K562 (cell line): ENCODE measurements at regions not wholly inside any gene's neighbourhood (a gene's known extent, or its start where the extent isn't known, plus 50 kb on each side); places are given as distances from the start of the nearest gene placed in this dataset.

Experiments used
- ATAC-seq: fragments of 200-7000 bp; cut with Tn5 transposase; 3 replicates; pipeline ENCODE4 v1.9.1; 2020; ENCODE audit warnings: moderate library complexity
- BruUV-seq: library from RNA; stranded (reverse); fragments of 400-500 nt; replicated peaks from 2 replicates; lab custom pipeline; 2021; lab: Mats Ljungman, UMichigan
- CTCF ChIA-PET: fragments of 300-600 bp; formaldehyde crosslinking; extraction: SDS; loops from one replicate; lab custom pipeline; 2021; ENCODE audit warnings: low intra/inter-chr PET ratio; lab: Yijun Ruan, JAX
- POLR2A ChIA-PET: fragments of 300-600, 350-650 bp; sonication (Branson Sonifier 250); formaldehyde crosslinking; extraction: SDS; loops from one replicate; lab custom pipeline; 2021; ENCODE audit warnings: antibody characterized with exemption, inconsistent platforms; lab: Yijun Ruan, JAX
- DNase-seq, 4 experiments: peaks; one replicate each; pipeline versions ENCODE4 v3.0.0 to v3.0.0-alpha.2; 2011 to 2018; ENCODE audit warnings: low spot score in 3 of 4, mixed read lengths in 3 of 4; ENCODE audit errors: extremely low read depth in 1 of 4
- FAIRE-seq: peaks from 2 replicates; lab custom pipeline; 2011; peaks lifted over from hg19 to GRCh38; lab: Jason Lieb, UNC
- H2AFZ ChIP-seq: 2 replicates; pipeline ENCODE4 v1.6.0; 2011; ENCODE audit warnings: low read depth, low read length, control low read depth, inconsistent platforms
- H3K27ac ChIP-seq: fragments of 200-600 bp; 3 replicates; pipeline ENCODE4 v1.8.0; 2011; ENCODE audit warnings: low read depth, mild to moderate bottlenecking, control low read depth, inconsistent platforms, low read length, moderate library complexity, mixed read lengths; ENCODE audit errors: extremely low read depth
- H3K27me3 ChIP-seq, 2 experiments: fragments of 300-600 bp in 1 of 2; 2 replicates in 1 of 2; 3 replicates in 1 of 2; pipeline versions ENCODE4 v1.6.0 to v1.8.0; 2011; ENCODE audit warnings: inconsistent platforms in 2 of 2, low read length in 2 of 2, mild to moderate bottlenecking in 1 of 2, mixed read lengths in 1 of 2, moderate library complexity in 1 of 2; ENCODE audit not compliant: control insufficient read depth in 2 of 2, insufficient read depth in 2 of 2
- H3K36me3 ChIP-seq: fragments of 300-600 bp; 3 replicates; pipeline ENCODE4 v1.8.0; 2011; ENCODE audit warnings: mild to moderate bottlenecking, low read length, inconsistent platforms; ENCODE audit not compliant: control insufficient read depth, insufficient read depth
- H3K4me1 ChIP-seq, 2 experiments: fragments of 200-600 bp in 1 of 2; replicated peaks in 1 of 2; 2 replicates in 1 of 2; 3 replicates in 1 of 2; pipeline versions ENCODE4 v1.5.1 to v1.8.0; 2011; ENCODE audit warnings: inconsistent platforms in 2 of 2, low read length in 2 of 2, mild to moderate bottlenecking in 1 of 2, mixed read lengths in 1 of 2, moderate library complexity in 1 of 2; ENCODE audit not compliant: control insufficient read depth in 2 of 2, insufficient read depth in 2 of 2
- H3K4me2 ChIP-seq: 2 replicates; pipeline ENCODE4 v1.6.1; 2011; ENCODE audit warnings: low read length, control low read depth, inconsistent platforms, mixed read lengths; ENCODE audit not compliant: insufficient read depth
- H3K4me3 ChIP-seq: fragments of 200-600 bp; sonication (generic), shearing (Covaris generic); 2 replicates; pipeline ENCODE4 v1.5.1; 2016; ENCODE audit warnings: control low read depth, inconsistent platforms
- H3K79me2 ChIP-seq: fragments of 200-600 bp; 3 replicates; pipeline ENCODE4 v1.8.0; 2011; ENCODE audit warnings: low read length, inconsistent platforms; ENCODE audit not compliant: control insufficient read depth, insufficient read depth
- H3K9ac ChIP-seq, 2 experiments: 2 replicates each; pipeline versions ENCODE4 v1.6.0 to v1.6.1; 2011; ENCODE audit warnings: low read depth in 2 of 2, low read length in 2 of 2, control low read depth in 1 of 2, inconsistent platforms in 1 of 2, mild to moderate bottlenecking in 1 of 2, mixed read lengths in 1 of 2; ENCODE audit not compliant: insufficient read depth in 1 of 2
- H3K9me1 ChIP-seq: one replicate; pipeline ENCODE4 v1.6.0; 2011; ENCODE audit warnings: inconsistent platforms, mild to moderate bottlenecking, low read length, moderate library complexity; ENCODE audit not compliant: control insufficient read depth, insufficient read depth
- H3K9me3 ChIP-seq: replicated peaks from 2 replicates; pipeline ENCODE4 v1.5.1; 2011; ENCODE audit warnings: low read depth, low read length, inconsistent platforms; ENCODE audit not compliant: control insufficient read depth, insufficient read depth
- H4K20me1 ChIP-seq: replicated peaks from 2 replicates; pipeline ENCODE4 v1.6.1; 2011; ENCODE audit warnings: low read length, inconsistent platforms, mixed read lengths; ENCODE audit not compliant: control insufficient read depth, insufficient read depth
- CREB3L1 ChIP-seq: fragments of 450-650 bp; IDR thresholded peaks from 2 replicates; pipeline ENCODE4 v1.6.1; 2014; ENCODE audit warnings: low read depth, mild to moderate bottlenecking, moderate library complexity, borderline replicate concordance
- HINFP ChIP-seq: fragments of 450-650 bp; conservative IDR thresholded peaks from 2 replicates; pipeline ENCODE4 v1.6.1; 2016; ENCODE audit warnings: missing genetic modification characterization, low read depth, mild to moderate bottlenecking, control low read depth, missing compliant biosample characterization
- KAT2B ChIP-seq: IDR thresholded peaks from one replicate; pipeline ENCODE4 v1.6.1; 2012; ENCODE audit warnings: low read depth, mild to moderate bottlenecking, control low read depth, inconsistent platforms, low read length, moderate library complexity
- KAT8 ChIP-seq: fragments of 450-650 bp; IDR thresholded peaks from 2 replicates; pipeline ENCODE4 v1.6.1; 2016; ENCODE audit warnings: low read depth, mild to moderate bottlenecking
- PHB ChIP-seq: fragments of 250-450 bp; sonication (Bioruptor Pico); IDR thresholded peaks from 2 replicates; pipeline ENCODE4 v1.5.0; 2021
- ZBTB40 ChIP-seq, 2 experiments: fragments of 450-650 bp in 1 of 2; sonication (generic) in 1 of 2; formaldehyde crosslinking in 1 of 2; IDR thresholded peaks; 2 replicates each; pipeline versions ENCODE4 v1.7.1 to v1.9.0; 2016 to 2022; ENCODE audit warnings: inconsistent platforms in 1 of 2, mild to moderate bottlenecking in 1 of 2, missing genetic modification reagents in 1 of 2
- ZNF586 ChIP-seq: fragments of 450-650 bp; formaldehyde crosslinking; conservative IDR thresholded peaks from 2 replicates; pipeline ENCODE4 v1.4.0; 2020; ENCODE audit warnings: mild to moderate bottlenecking, moderate library complexity
- ZNF695 ChIP-seq: fragments of 450-650 bp; formaldehyde crosslinking; IDR thresholded peaks from 2 replicates; pipeline ENCODE4 v1.4.0; 2020; ENCODE audit warnings: mild to moderate bottlenecking, moderate library complexity
- WGBS: fragments of 100-300 bp; shearing (Covaris generic); methylation state at CpG from one replicate; pipeline ENCODE4 v1.1.6; 2016; ENCODE audit warnings: low coverage, mixed read lengths; ENCODE audit not compliant: insufficient coverage; ENCODE audit errors: missing lambda C conversion rate; 5-methylcytosine and 5-hydroxymethylcytosine counted together
- in situ Hi-C: fragments of 300-500 bp; cut with MboI; formaldehyde crosslinking; loops from 4 replicates; pipeline ENCODE4 v1.15.0; 2018; ENCODE audit warnings: inconsistent platforms, mixed read lengths
- intact Hi-C: fragments of 100-400 bp; cut with micrococcal nuclease; formaldehyde crosslinking; loops from 2 replicates; pipeline ENCODE4 v1.14.2; 2022

GRCh38 chr4:27921231-27921630, 1060.6 kb downstream of the STIM2 start:
- H3K27ac ChIP-seq: no peak overlapping the region
- no peaks in the 10 kb centered on the region for H3K9me3 ChIP-seq
- no peaks in the 10 kb centered on the region for H4K20me1 ChIP-seq
- in situ Hi-C loops: no loop called here
- no peak for ATAC-seq
- H3K79me2 ChIP-seq: no peaks in the 10 kb centered on the region
- no peak for DNase-seq
- H3K27me3 ChIP-seq: no peaks in the 10 kb centered on the region
- no peaks in the 10 kb centered on the region for H3K4me1 ChIP-seq
- no peak overlapping the region for H3K9ac ChIP-seq
- no peaks in the 10 kb centered on the region for H3K36me3 ChIP-seq
- no peaks in the 10 kb centered on the region for H3K9me1 ChIP-seq
- POLR2A ChIA-PET: no interaction called here
- no TSS peak for BruUV-seq
- CTCF ChIA-PET: no interaction called here
- WGBS: 0% methylated on average over 4 of the region's 4 CpGs
- FAIRE-seq: no peak
- H3K4me3 ChIP-seq: no peak overlapping the region
- intact Hi-C loops: no loop called here
- H2AFZ ChIP-seq: no peak overlapping the region
- no peak overlapping the region for H3K4me2 ChIP-seq
- TF ChIP-seq HINFP (no peak), PHB (no peak), ZBTB40 (IDR thresholded peaks at IDR 0.05) (no peak), ZBTB40 (CRISPR knock-in tag; IDR thresholded peaks at IDR 0.05) (no peak), CREB3L1 (no peak), KAT2B (no peak), KAT8 (no peak), ZNF586 (CRISPR knock-in tag) (no peak), ZNF695 (CRISPR knock-in tag) (no peak)
